Astrocyte (in vitro differentiated cells and primary cell): ENCODE measurements at regions not wholly inside any gene's neighbourhood (a gene's known extent, or its start where the extent isn't known, plus 50 kb on each side); places are given as distances from the start of the nearest gene placed in this dataset.

Experiments
- EZH2 ChIP-seq: IDR thresholded peaks from 2 replicates; pipeline ENCODE4 v1.6.1; 2012; ENCODE audit warnings: mild to moderate bottlenecking, low read length, inconsistent platforms; ENCODE audit not compliant: insufficient read depth
- TF ChIP-seq, protein P1 (sequence below): IDR thresholded peaks from 2 replicates; pipeline ENCODE4 v1.5.1; 2011; ENCODE audit warnings: low read depth, mild to moderate bottlenecking, inconsistent platforms, low read length, moderate library complexity; ENCODE audit not compliant: insufficient read depth

DNA sequence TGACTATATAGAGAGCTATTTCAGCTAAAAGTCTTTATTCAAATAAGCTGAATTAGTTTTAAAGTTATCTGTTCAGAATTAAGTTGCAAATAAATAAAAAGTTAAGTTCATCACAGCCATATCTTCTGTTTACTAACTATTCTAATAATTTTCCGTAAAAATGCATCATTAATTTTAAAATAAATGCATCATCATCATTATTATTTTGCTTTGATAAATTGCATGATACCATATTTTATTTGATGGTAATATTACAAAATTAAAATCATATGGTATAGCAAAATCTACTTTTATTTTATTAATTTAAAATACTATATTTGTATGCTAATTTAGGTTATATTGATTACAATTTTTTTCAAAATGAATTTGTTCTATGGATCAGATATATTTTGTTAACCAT, 357.3 kb upstream of the NDST4 start:
- TF ChIP-seq, protein P1, sequence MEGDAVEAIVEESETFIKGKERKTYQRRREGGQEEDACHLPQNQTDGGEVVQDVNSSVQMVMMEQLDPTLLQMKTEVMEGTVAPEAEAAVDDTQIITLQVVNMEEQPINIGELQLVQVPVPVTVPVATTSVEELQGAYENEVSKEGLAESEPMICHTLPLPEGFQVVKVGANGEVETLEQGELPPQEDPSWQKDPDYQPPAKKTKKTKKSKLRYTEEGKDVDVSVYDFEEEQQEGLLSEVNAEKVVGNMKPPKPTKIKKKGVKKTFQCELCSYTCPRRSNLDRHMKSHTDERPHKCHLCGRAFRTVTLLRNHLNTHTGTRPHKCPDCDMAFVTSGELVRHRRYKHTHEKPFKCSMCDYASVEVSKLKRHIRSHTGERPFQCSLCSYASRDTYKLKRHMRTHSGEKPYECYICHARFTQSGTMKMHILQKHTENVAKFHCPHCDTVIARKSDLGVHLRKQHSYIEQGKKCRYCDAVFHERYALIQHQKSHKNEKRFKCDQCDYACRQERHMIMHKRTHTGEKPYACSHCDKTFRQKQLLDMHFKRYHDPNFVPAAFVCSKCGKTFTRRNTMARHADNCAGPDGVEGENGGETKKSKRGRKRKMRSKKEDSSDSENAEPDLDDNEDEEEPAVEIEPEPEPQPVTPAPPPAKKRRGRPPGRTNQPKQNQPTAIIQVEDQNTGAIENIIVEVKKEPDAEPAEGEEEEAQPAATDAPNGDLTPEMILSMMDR = no peak
- TF ChIP-seq EZH2 = no peak
